ENCODE measurements at regions not wholly inside any gene's neighbourhood (a gene's known extent, or its start where the extent isn't known, plus 50 kb on each side); places are given as distances from the start of the nearest gene placed in this dataset.
"Not testable (repeated sequence)": the region's sequence is repeated elsewhere in the genome, so short reads cannot be mapped to it uniquely, and the experiment has no call there.

GRCh38 chr4:82104578-82104977 is 269.2 kb downstream of the HNRNPD start:
- no peaks in the 10 kb centered on the region for H3K4me1 Mint-ChIP-seq (ENCODE audit: low read depth)
- H3K27ac Mint-ChIP-seq: no peak overlapping the region
- peaks cover 4% of the 10 kb centered on the region for H3K27me3 Mint-ChIP-seq
- H3K36me3 Mint-ChIP-seq (ENCODE audit: low read depth): no peaks in the 10 kb centered on the region
- no peak overlapping the region for H3K4me3 Mint-ChIP-seq
- no peaks in the 10 kb centered on the region for H3K9me3 Mint-ChIP-seq

- Mint-ChIP-seq H3K27me3 (no peaks in the 10 kb centered on the region), H3K4me3 (no peak overlapping the region), H3K36me3 (ENCODE audit: low read depth) (no peaks in the 10 kb centered on the region), H3K4me1 (ENCODE audit: low read depth) (peaks cover 3% of the 10 kb centered on the region), H3K9me3 (no peaks in the 10 kb centered on the region), H3K27ac (no peak overlapping the region)
Observed at GRCh38 chr4:82099928-82100579, 273.7 kb downstream of the HNRNPD start.

DNA sequence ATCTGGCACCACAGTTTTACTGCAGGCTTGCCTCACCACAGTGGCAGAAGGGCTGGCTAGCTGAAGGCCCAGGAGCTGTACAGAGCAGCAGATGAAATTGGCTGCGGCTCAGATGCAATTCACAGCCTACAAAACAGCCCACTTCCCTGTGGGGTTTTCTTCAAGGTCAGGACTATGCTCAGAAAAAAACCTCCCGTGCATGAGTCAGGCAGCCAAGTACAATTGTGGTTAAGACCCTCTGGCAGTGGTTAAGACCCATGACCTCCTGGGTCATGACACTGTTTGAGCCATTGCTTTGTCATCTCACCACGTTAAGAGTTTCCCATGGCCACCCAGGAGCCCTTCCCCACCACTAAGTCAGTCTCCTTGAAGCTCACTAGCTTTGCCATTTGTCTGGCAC is 276.3 kb downstream of the HNRNPD start:
- H3K9me3 Mint-ChIP-seq: no peaks in the 10 kb centered on the region
- no peak overlapping the region for H3K4me3 Mint-ChIP-seq
- H3K36me3 Mint-ChIP-seq (ENCODE audit: low read depth): no peaks in the 10 kb centered on the region
- no peak overlapping the region for H3K27ac Mint-ChIP-seq
- H3K4me1 Mint-ChIP-seq (ENCODE audit: low read depth): peaks cover 3% of the 10 kb centered on the region
- no peaks in the 10 kb centered on the region for H3K27me3 Mint-ChIP-seq

- H3K9me3 Mint-ChIP-seq: no peaks in the 10 kb centered on the region
- H3K27me3 Mint-ChIP-seq: peaks cover 7% of the 10 kb centered on the region
- no peaks in the 10 kb centered on the region for H3K4me1 Mint-ChIP-seq (ENCODE audit: low read depth)
- H3K36me3 Mint-ChIP-seq (ENCODE audit: low read depth): no peaks in the 10 kb centered on the region
- no peak overlapping the region for H3K27ac Mint-ChIP-seq
- no peak overlapping the region for H3K4me3 Mint-ChIP-seq
Observed at GRCh38 chr4:82090717-82091116, 283.1 kb downstream of the HNRNPD start.

GRCh38 chr4:82084747-82085146 is 289.0 kb downstream of the HNRNPD start:
- H3K4me1 Mint-ChIP-seq (ENCODE audit: low read depth): no peaks in the 10 kb centered on the region
- H3K27me3 Mint-ChIP-seq: no peaks in the 10 kb centered on the region
- no peak overlapping the region for H3K27ac Mint-ChIP-seq
- H3K9me3 Mint-ChIP-seq: no peaks in the 10 kb centered on the region
- H3K4me3 Mint-ChIP-seq: no peak overlapping the region
- H3K36me3 Mint-ChIP-seq (ENCODE audit: low read depth): no peaks in the 10 kb centered on the region

DNA sequence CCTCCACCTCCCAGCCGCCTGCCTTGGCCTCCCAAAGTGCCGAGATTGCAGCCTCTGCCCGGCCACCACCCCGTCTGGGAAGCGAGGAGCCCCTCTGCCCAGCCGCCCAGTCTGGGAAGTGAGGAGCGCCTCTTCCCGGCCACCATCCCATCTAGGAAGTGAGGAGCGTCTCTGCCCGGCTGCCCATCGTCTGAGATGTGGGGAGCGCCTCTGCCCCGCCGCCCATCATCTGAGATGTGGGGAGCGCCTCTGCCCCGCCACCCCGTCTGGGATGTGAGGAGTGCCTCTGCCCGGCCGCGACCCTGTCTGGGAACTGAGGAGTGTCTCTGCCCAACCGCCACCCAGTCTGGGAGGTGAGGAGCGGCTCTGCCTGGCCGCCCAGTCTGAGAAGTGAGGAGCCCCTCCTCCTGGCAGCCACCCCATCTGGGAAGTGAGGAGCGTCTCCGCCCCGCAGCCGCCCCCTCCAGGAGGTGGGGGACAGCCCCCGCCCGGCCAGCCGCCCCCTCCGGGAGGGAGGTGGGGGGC is 296.3 kb downstream of the HNRNPD start:
- H3K27me3 Mint-ChIP-seq; H3K27ac Mint-ChIP-seq; H3K4me3 Mint-ChIP-seq; H3K4me1 Mint-ChIP-seq (ENCODE audit: low read depth); H3K9me3 Mint-ChIP-seq; H3K36me3 Mint-ChIP-seq (ENCODE audit: low read depth): not testable (repeated sequence)

DNA sequence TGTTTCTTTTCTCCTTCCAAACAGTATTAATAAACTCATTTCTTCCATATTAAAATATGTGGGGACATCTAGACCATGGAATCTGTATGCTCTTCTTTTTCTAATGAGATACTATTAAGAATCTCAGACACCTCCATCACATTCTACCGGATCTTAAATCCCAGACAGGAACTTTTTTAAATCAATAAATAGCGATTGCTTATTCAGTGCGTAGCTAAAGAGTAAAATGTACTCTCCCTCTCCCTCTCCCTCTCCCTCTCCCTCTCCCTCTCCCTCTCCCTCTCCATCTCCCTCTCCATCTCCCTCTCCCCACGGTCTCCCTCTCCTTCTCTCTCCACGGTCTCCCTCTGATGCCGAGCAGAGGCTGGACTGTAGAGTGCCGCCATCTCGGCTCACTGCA is 297.0 kb downstream of the HNRNPD start:
- H3K4me3 Mint-ChIP-seq: no peak overlapping the region
- no peaks in the 10 kb centered on the region for H3K4me1 Mint-ChIP-seq (ENCODE audit: low read depth)
- H3K27ac Mint-ChIP-seq: no peak overlapping the region
- H3K9me3 Mint-ChIP-seq: no peaks in the 10 kb centered on the region
- H3K27me3 Mint-ChIP-seq: peaks cover 3% of the 10 kb centered on the region
- no peaks in the 10 kb centered on the region for H3K36me3 Mint-ChIP-seq (ENCODE audit: low read depth)

DNA sequence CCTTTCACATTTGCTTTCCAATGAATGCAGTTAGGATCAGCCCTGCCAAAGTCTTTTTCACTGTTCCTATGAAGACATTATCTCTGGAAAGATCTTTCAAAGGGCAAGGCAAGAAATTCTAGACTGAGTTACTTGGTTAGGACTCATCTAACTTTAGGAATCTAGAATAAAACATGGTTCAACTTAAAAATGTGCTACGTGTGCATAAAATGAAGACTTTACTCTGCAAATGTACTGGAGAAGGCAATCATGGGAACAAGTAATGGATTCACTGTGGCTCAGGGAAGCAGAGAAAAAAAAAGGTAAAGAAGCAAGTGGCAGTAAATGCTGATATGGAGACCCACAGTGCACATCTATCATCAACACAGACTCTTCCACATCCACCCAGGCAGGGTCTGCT is 297.4 kb downstream of the HNRNPD start:
- no peaks in the 10 kb centered on the region for H3K36me3 Mint-ChIP-seq (ENCODE audit: low read depth)
- no peaks in the 10 kb centered on the region for H3K9me3 Mint-ChIP-seq
- no peak overlapping the region for H3K27ac Mint-ChIP-seq
- H3K27me3 Mint-ChIP-seq: peaks cover 4% of the 10 kb centered on the region
- H3K4me1 Mint-ChIP-seq (ENCODE audit: low read depth): no peaks in the 10 kb centered on the region
- H3K4me3 Mint-ChIP-seq: no peak overlapping the region

DNA sequence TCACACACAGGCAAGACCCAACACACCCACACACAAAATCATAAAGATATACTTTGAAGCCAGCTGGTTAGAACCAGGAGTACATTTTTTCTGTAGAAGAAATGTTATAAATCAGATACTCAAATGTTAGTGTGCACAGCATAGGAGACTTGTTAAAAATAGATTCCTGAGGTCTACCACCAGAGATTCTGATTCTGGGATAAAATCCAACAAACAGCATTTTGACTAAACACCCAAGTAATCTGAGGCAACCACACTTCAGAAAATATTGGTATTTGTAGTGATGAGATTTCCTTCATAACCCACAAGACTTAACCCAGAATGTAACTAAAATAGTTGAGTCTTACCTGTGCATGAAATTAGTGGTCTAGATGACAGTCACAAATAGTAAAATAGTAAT is 301.8 kb downstream of the HNRNPD start:
- H3K36me3 Mint-ChIP-seq (ENCODE audit: low read depth): no peaks in the 10 kb centered on the region
- no peaks in the 10 kb centered on the region for H3K9me3 Mint-ChIP-seq
- H3K4me1 Mint-ChIP-seq (ENCODE audit: low read depth): no peaks in the 10 kb centered on the region
- no peak overlapping the region for H3K27ac Mint-ChIP-seq
- no peak overlapping the region for H3K4me3 Mint-ChIP-seq
- peaks cover 13% of the 10 kb centered on the region for H3K27me3 Mint-ChIP-seq

GRCh38 chr4:82069883-82070638 is 303.7 kb downstream of the HNRNPD start:
- Mint-ChIP-seq H3K4me3 (no peak overlapping the region), H3K27me3 (peaks cover 17% of the 10 kb centered on the region), H3K9me3 (no peaks in the 10 kb centered on the region), H3K36me3 (ENCODE audit: low read depth) (no peaks in the 10 kb centered on the region), H3K4me1 (ENCODE audit: low read depth) (no peaks in the 10 kb centered on the region), H3K27ac (no peak overlapping the region)

- no peak overlapping the region for H3K4me3 Mint-ChIP-seq
- no peak overlapping the region for H3K27ac Mint-ChIP-seq
- H3K36me3 Mint-ChIP-seq (ENCODE audit: low read depth): no peaks in the 10 kb centered on the region
- H3K4me1 Mint-ChIP-seq (ENCODE audit: low read depth): no peaks in the 10 kb centered on the region
- peaks cover 19% of the 10 kb centered on the region for H3K27me3 Mint-ChIP-seq
- no peaks in the 10 kb centered on the region for H3K9me3 Mint-ChIP-seq
Observed at GRCh38 chr4:82063017-82063416, 310.8 kb downstream of the HNRNPD start.

DNA sequence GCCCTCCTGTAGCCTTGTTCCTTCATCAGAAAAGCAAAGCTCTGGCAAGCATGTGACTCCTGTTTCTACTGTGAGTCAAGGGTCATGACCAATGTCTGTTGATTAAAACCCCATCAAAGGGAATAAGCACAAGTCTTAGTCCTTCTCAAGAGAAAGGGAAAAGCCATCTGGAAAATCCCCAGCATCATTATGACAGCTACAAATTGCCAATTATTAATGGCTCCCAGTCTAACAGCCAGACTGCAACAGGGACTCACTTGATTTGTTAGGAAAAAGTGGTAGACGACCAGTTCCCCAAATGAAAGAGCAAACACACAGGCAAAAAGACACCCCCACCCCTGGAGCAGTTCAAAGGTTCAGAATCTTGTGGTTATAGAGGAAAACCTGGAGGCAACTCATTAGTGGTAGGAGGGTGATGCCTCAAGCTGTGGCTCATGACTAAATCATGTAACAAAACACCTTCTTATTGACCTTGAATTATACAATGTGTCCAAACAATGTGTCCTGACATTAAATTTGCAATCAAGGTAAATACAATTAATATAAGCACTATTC is 315.7 kb downstream of the HNRNPD start:
- peaks cover 6% of the 10 kb centered on the region for H3K9me3 Mint-ChIP-seq
- no peaks in the 10 kb centered on the region for H3K36me3 Mint-ChIP-seq (ENCODE audit: low read depth)
- H3K4me1 Mint-ChIP-seq (ENCODE audit: low read depth): no peaks in the 10 kb centered on the region

GRCh38 chr4:82055156-82055555 is 318.6 kb downstream of the HNRNPD start:
- Mint-ChIP-seq H3K36me3 (ENCODE audit: low read depth) (no peaks in the 10 kb centered on the region), H3K27ac (no peak overlapping the region), H3K4me3 (no peak overlapping the region), H3K4me1 (ENCODE audit: low read depth) (no peaks in the 10 kb centered on the region), H3K27me3 (peaks cover 31% of the 10 kb centered on the region), H3K9me3 (peaks cover 6% of the 10 kb centered on the region)

More for the DNA sequence above, 315.7 kb downstream of the HNRNPD start:
- Mint-ChIP-seq H3K4me3 (no peak overlapping the region), H3K27ac (no peak overlapping the region), H3K27me3 (peaks cover 23% of the 10 kb centered on the region)

- Mint-ChIP-seq H3K4me3 (no peak overlapping the region), H3K27ac (no peak overlapping the region), H3K27me3 (peaks cover 25% of the 10 kb centered on the region), H3K36me3 (ENCODE audit: low read depth) (no peaks in the 10 kb centered on the region), H3K4me1 (ENCODE audit: low read depth) (no peaks in the 10 kb centered on the region), H3K9me3 (peaks cover 6% of the 10 kb centered on the region)
Observed at GRCh38 chr4:82053396-82053795, 320.4 kb downstream of the HNRNPD start.

DNA sequence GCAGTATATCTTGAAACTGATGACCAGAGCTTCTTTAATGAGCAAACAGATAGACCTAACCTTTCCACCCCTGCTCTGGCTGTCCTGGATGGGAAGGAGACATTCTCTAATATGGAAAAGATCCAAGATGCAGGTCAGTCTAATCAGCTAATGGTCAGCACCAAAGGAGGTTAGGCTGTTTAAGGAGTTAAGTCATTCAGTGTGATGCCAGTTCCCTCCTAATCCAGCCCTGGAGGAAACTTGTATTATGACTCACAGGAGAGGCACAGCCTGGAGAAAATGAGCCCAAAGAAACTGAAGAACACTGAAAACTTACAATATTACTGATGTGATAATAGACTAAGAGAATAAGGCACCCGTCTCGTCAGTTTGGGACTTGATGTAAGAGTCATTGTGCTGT is 323.0 kb downstream of the HNRNPD start:
- Mint-ChIP-seq H3K27me3 (peaks cover 38% of the 10 kb centered on the region), H3K4me1 (ENCODE audit: low read depth) (no peaks in the 10 kb centered on the region), H3K36me3 (ENCODE audit: low read depth) (no peaks in the 10 kb centered on the region), H3K27ac (no peak overlapping the region), H3K4me3 (no peak overlapping the region), H3K9me3 (peaks cover 6% of the 10 kb centered on the region)

Measured in stimulated activated naive CD8-positive, alpha-beta T cell treated with anti-CD3 and anti-CD28 coated beads, Interleukin-15, Interleukin-2, amounts not matched to agents 100 ng/mL and 50 ng/mL, for 24 hours (primary cell).